ENCODE measurements at regions not wholly inside any gene's neighbourhood (a gene's known extent, or its start where the extent isn't known, plus 50 kb on each side); places are given as distances from the start of the nearest gene placed in this dataset.
A peak's percentile ranks its signal among the peaks of the same experiment; 100 is the strongest.
"Not testable (repeated sequence)": the region's sequence is repeated elsewhere in the genome, so short reads cannot be mapped to it uniquely, and the experiment has no call there.

- not testable (repeated sequence) for DNase-seq (ENCODE audit: low read depth, low spot score)
These were observed 117.0 kb downstream of the CEP44 start for GRCh38 chr4:174400603-174401302.

- DNase-seq (ENCODE audit: low read depth, low spot score), result peak; percentile 73
These were observed 115.0 kb downstream of the CEP44 start for GRCh38 chr4:174398728-174399127.

- no peak for DNase-seq (ENCODE audit: low read depth, low spot score)
These were observed 113.8 kb downstream of the CEP44 start for GRCh38 chr4:174397366-174398155.

GRCh38 chr4:174396599-174397110 is 112.9 kb downstream of the CEP44 start:
- no peak for DNase-seq (ENCODE audit: low read depth, low spot score)

- no peak for DNase-seq (ENCODE audit: low read depth, low spot score)
These were observed 111.2 kb downstream of the CEP44 start for GRCh38 chr4:174394915-174395314.

- DNase-seq (ENCODE audit: low read depth, low spot score), result no peak
These were observed 105.7 kb downstream of the CEP44 start for GRCh38 chr4:174389439-174389838.

GRCh38 chr4:174388461-174389145 is 104.9 kb downstream of the CEP44 start:
- peak; percentile 58 for DNase-seq (ENCODE audit: low read depth, low spot score)

- no peak for DNase-seq (ENCODE audit: low read depth, low spot score)
These were observed 104.0 kb downstream of the CEP44 start for GRCh38 chr4:174387721-174388120.

- no peak for DNase-seq (ENCODE audit: low read depth, low spot score)
These were observed 103.4 kb downstream of the CEP44 start for GRCh38 chr4:174387143-174387542.

GRCh38 chr4:174383783-174384182 is 100.1 kb downstream of the CEP44 start:
- no peak for DNase-seq (ENCODE audit: low read depth, low spot score)

- DNase-seq (ENCODE audit: low read depth, low spot score), result not testable (repeated sequence)
These were observed 99.4 kb downstream of the CEP44 start for GRCh38 chr4:174382938-174383605.

Data from smooth muscle cell of the brain vasculature (primary cell).